T-helper 22 cell (primary cell): ENCODE measurements at regions not wholly inside any gene's neighbourhood (a gene's known extent, or its start where the extent isn't known, plus 50 kb on each side); places are given as distances from the start of the nearest gene placed in this dataset.

ENCODE experiments used
- DNase-seq: peaks from one replicate; pipeline ENCODE4 v3.0.0-alpha.2; 2020; ENCODE audit warnings: low read depth

GRCh38 chr4:141403782-141404181 lies 183.1 kb downstream of the ZNF330 start:
- DNase-seq, result no peak

- DNase-seq, result no peak
Observed at GRCh38 chr4:141406237-141406636, 185.5 kb downstream of the ZNF330 start.

DNA sequence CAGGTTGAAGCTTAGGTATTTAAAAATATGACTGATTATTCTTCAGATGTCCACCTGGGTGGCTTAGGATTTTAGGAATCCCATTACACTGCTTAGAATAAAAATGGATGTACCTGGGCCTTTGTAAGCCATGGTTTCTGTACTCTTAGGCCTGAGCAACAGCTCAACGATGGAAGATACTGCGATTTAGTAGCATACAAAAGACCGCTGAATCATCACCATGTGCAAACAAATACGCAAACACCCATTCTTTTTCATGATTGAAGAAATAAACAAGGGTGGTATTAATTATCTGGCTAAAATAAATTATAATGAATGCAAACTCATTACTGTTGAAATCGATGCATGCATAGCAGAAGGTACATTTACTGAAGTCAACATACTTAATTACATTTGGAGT lies 188.9 kb downstream of the ZNF330 start:
- no peak for DNase-seq

DNA sequence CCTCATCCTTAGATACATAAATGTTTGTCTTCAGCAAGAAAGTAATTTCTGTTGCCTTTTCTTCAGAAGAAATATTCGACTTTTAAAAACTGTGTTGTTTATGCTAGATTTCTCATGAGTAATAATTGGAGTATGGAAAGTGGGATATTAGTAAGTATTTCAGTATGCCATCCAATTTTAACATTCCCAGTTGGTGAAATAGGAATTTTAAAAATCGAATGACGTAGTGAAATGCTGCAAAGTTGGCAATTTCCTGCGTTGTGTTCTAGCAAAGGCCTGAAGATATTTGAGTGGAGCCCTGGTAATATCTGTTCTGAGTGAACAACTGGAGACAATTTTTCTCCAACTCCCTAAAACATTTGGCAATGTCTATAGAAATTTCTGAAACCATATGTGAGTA lies 190.1 kb downstream of the ZNF330 start:
- no peak for DNase-seq

- no peak for DNase-seq
Observed at GRCh38 chr4:141411936-141412335, 191.2 kb downstream of the ZNF330 start.

DNA sequence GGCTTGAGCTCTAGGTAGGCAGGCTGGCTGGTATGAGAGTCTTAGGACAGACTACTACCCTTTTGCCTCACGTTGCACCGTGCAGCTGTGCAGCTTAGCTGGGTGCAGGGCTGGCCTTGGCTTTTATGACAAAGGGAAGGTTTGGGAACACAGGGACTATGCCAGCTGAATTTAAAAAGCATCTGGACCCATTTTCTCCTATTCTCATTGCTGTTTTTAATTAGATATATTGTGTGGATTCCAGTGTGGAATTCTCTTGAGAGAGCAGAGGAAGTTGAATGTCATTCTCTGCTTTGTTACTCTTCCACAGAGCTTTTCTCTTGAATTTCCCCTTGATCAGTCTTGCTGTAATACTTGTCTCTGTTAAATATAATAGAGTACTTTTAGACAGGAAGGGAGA lies 192.7 kb downstream of the ZNF330 start:
- DNase-seq, result no peak

DNA sequence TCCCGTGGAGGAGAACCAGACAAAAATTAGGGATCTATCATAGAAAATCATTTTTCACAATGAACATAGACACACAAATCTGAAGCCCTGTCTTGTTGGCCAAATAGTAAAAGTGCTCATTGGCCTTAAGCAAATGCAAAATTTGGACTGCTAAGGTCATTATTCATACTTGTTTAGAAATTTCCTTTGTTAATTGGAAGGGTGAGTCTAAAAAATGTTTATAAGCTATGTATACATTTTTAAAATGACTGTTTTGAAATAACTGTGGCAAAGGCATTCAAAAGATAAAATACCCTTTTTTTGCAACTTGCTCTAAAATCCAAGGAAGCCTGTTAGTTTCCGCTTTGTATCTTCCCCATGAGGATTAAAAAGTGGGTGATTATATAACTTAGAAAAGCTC lies 195.0 kb downstream of the ZNF330 start:
- no peak for DNase-seq

GRCh38 chr4:141416219-141416618 lies 195.5 kb downstream of the ZNF330 start:
- no peak for DNase-seq

GRCh38 chr4:141416677-141417363 lies 196.1 kb downstream of the ZNF330 start:
- DNase-seq, result no peak

DNA sequence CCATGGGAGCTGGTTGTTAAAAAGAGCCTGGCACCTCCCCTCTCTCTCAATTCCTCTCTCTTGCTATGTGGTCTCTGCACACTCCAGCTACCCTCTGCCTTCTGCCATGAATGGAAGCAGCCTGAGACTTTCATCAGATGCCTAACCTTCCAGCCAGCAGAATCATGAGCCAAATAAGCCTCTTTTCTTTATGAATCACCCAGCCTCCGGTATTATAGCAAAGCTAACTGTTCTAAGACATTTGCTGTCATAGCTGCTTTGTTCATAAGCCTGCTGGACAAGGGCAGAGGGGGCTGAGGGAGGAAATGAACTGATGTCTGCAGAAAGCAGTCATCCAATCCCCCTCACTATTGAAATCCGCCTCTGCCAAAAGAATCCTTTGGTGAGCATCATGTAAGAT lies 196.7 kb downstream of the ZNF330 start:
- DNase-seq, result no peak

- DNase-seq, result no peak
Observed at GRCh38 chr4:141425124-141425523, 204.4 kb downstream of the ZNF330 start.

DNA sequence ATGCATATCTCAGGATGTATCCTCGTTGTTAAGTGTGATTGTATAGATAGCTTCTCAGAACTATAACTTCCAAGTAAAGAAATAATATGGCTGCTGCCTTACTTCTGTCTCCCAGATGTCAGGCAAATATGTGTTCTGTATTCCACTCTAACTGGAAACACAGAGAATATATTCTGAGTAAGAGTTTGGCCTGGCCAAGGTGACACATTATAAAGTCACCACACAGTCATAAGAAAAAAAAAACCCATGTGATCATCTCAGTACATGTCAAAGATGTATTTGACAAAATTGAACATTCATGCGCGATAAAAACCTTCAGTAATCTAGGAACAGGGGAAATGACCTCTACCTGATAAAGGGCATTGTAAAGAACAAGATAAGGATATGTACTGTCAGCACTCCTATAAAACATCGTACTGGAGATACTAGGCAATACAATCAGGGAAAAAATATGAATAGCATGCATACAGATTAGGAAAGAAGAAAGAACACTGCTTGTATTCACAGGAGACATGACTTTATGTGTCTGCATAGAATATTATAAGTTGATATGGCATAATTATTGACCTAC lies 207.1 kb downstream of the ZNF330 start:
- DNase-seq, result no peak

- DNase-seq, result no peak
Observed at GRCh38 chr4:141429933-141430332, 206.4 kb upstream of the IL15 start.

- DNase-seq, result no peak
Observed at GRCh38 chr4:141430686-141431085, 205.7 kb upstream of the IL15 start.

- DNase-seq, result no peak
Observed at GRCh38 chr4:141432000-141432712, 204.2 kb upstream of the IL15 start.

DNA sequence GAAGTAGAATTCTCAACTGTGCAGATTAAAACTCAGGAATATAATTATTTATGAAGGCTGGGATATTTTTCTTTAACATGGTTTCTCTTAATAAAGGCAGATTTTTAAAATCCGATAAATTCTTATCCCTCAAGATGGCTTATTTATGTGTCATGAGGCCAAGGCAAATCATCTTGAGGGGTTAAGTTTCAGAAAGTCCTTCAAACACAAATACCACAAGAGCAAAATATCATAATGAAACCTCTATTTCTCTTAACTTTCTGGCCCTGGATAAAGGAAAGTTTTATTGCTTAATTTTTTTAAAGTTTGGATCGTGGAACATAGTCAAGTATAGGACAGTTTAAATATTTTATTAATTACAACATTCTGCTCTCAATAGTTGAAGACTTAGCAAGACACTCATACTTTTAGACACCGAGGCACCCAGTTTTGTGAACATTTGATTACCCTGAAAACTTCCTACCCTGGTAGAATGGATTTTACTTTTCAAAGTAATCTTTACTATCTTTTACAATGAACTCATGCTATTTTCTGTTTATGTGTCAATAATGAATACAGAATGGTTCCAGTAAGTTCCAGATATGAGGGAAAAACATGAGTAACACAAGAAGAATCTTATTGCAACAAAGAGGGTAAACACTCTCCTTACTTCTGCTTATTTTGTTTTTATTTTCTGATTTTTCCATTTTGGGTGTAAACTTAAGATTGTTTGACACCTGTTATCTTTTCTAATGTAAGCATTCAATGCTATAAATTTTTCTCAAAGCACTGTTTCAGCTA lies 200.7 kb upstream of the IL15 start:
- DNase-seq, result no peak

DNA sequence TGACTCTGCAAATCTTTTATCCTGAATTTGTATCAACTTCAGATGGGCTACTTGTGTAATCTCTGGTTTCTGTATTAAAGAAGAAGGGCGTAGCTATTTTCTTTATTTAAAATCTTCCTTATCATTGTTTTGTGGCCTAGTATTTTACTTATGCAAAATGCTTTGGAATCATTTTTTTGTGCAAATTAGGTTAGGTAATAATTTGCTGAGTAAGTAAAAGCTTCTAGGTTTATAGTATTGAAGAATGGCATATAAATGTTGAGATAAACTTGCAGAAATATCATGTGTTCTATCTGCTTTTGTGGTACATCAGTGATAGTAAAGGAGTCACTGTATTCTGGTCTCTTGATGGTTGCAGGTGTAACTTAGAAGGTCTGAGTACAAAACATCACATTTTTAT lies 197.2 kb upstream of the IL15 start:
- DNase-seq, result no peak

DNA sequence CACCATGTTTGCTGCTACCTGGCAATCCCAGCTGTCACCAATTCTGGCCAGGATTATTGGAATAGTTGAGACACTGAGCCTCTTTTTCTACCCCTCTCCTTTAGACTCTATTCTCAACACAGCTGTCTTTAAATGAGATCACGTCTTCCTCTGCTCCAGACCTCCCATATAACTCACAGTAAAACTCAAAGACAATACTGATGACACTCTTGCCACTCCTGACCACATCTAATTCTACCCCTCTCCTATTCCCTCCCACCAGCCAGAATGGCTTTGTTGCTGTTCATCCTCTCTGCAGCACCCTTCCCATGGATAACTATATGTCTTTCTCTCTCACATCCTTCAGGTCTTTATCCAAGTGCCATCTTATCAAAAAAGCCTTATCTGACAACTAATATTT lies 188.6 kb upstream of the IL15 start:
- no peak for DNase-seq

- no peak for DNase-seq
Observed at GRCh38 chr4:141448490-141448889, 187.9 kb upstream of the IL15 start.

DNA sequence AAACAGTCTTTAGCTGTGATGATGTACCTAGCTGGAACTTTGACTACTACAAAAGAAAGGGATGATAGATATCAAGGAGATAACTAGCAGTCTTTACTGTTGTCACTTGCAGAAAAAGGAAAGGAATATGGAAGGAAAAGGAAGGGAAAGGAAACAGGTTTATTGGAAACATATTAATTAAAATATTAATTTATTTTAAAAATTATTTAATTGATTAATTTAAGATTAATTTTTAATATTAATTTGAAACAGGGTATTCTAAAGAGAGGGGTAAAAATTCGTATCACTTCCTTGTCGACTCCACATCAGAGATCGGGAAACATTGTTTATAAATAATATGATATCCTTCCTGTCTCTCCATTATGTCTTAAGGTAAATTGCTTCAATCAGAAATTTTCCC lies 186.5 kb upstream of the IL15 start:
- no peak for DNase-seq

DNA sequence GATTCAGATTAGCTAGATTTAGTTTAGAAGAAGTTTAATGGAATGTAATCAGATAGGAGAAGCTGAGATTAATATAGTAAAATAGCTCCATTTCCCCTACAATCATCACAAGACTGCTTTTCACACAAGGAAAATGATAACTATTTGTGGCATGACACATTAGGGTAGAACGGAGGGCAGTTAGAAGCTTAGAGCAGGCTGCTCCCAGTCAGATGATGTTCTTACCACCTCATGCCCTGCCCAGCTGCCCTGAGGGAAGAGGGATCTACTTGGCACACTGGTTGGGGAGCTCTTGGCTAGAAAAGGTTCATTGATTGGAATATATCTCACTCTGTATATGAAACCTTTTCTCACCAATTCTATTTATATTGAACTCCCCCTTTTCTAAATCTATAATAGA lies 180.7 kb upstream of the IL15 start:
- DNase-seq, result no peak

DNA sequence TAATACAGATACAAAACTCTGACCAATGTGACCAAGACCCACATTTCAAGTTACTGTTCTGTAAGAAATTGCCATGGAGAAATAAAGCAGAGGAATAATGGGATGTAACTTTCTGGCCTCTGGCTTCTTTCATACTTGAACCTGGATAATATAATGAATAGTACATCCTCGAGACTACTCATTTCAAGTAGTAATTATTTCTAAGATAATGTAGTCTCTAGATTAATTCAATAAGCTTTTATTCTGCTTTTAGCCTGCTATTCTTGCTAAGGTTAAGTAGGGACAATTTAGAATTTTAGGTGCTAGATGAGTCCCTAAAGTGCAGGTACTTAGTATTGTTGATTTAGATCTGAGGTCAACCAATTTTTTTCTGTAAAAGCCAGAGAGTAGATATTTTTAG lies 178.7 kb upstream of the IL15 start:
- DNase-seq, result no peak

DNA sequence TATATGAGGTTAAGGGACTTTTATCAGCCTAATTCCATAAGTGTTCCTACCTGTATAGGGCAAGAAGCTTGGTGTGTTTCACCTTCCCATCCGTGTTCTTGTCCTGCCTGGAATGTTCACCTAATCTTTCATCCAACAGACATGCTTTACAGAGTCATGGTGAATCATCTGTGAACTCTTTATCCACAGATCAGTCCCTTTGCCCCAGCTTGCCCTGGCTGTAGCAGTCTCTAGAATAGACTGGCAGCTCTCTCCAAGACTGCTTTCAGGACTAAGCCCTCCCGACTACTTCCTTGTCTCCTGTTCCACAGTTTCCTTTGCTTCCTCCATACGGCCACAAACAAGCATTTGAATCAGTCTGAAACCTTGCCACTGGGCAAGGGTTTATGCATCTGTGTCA lies 177.9 kb upstream of the IL15 start:
- no peak for DNase-seq
